ENCODE measurements at regions not wholly inside any gene's neighbourhood (a gene's known extent, or its start where the extent isn't known, plus 50 kb on each side); places are given as distances from the start of the nearest gene placed in this dataset.

- no peak for ATAC-seq
- BruUV-seq (replicated peaks): no TSS peak
- Histone ChIP-seq H3K27me3 (ENCODE audit: control insufficient read depth, insufficient read depth, low read length) (peaks cover 12% of the 10 kb centered on the region), H3K36me3 (ENCODE audit: control insufficient read depth, insufficient read depth, low read length) (no peaks in the 10 kb centered on the region), H3K4me1 (ENCODE audit: control insufficient read depth, insufficient read depth, low read length) (no peaks in the 10 kb centered on the region), H3K27ac (ENCODE audit: low read length) (no peak overlapping the region), H3K9me3 (ENCODE audit: control insufficient read depth, insufficient read depth, low read depth, low read length) (no peaks in the 10 kb centered on the region), H3K4me3 (ENCODE audit: low read depth in 2 of 2, low read length in 2 of 2) (no peak overlapping the region)
- in situ Hi-C loops (cut with HindIII; ENCODE audit: low pct_unique_long_range_greater_than_20kb, low sequenced_read_pairs): no loop called here
- DNase-seq (ENCODE audit: low read depth, low spot score): no peak
- TF ChIP-seq SIN3A (IDR thresholded peaks at IDR 0.05; ENCODE audit: borderline replicate concordance, insufficient read depth, low read depth, low read length) (no peak), CTCF (IDR thresholded peaks at IDR 0.05) (no peak)
- POLR2A ChIA-PET: no interaction called here
- CTCF ChIA-PET: no interaction called here
- intact Hi-C loops (cut with micrococcal nuclease; ENCODE audit: unreplicated experiment): no loop called here
Observed at GRCh38 chr2:235247001-235247400, 246.8 kb upstream of the AGAP1 start.

GRCh38 chr2:235255693-235256092 is 238.2 kb upstream of the AGAP1 start:
- in situ Hi-C loops (cut with HindIII; ENCODE audit: low pct_unique_long_range_greater_than_20kb, low sequenced_read_pairs): no loop called here
- H3K27me3 ChIP-seq (ENCODE audit: control insufficient read depth, insufficient read depth, low read length): peaks cover 4% of the 10 kb centered on the region
- ChIA-PET POLR2A (no interaction called here), CTCF (no interaction called here)
- H3K4me3 ChIP-seq (ENCODE audit: low read depth in 2 of 2, low read length in 2 of 2): no peak overlapping the region
- no TSS peak for BruUV-seq (replicated peaks)
- intact Hi-C loops (cut with micrococcal nuclease; ENCODE audit: unreplicated experiment): no loop called here
- TF ChIP-seq SIN3A (IDR thresholded peaks at IDR 0.05; ENCODE audit: borderline replicate concordance, insufficient read depth, low read depth, low read length) (no peak), TCF7L2 (IDR thresholded peaks at IDR 0.05; ENCODE audit: low read depth, low read length) (no peak), CTCF (IDR thresholded peaks at IDR 0.05) (no peak), POLR2AphosphoS5 (IDR thresholded peaks at IDR 0.05; ENCODE audit: low read depth, low read length) (no peak), REST (IDR thresholded peaks at IDR 0.05; ENCODE audit: insufficient read depth in 1 of 2, low read depth in 2 of 2, low read length in 1 of 2) (no peak)
- ATAC-seq (no peak), DNase-seq (ENCODE audit: low read depth, low spot score) (no peak)
- H3K36me3 ChIP-seq (ENCODE audit: control insufficient read depth, insufficient read depth, low read length): no peaks in the 10 kb centered on the region
- no peaks in the 10 kb centered on the region for H3K4me1 ChIP-seq (ENCODE audit: control insufficient read depth, insufficient read depth, low read length)
- H3K9me3 ChIP-seq (ENCODE audit: control insufficient read depth, insufficient read depth, low read depth, low read length): no peaks in the 10 kb centered on the region
- H3K27ac ChIP-seq (ENCODE audit: low read length): no peak overlapping the region

- in situ Hi-C loops (cut with HindIII; ENCODE audit: low pct_unique_long_range_greater_than_20kb, low sequenced_read_pairs): no loop called here
- Histone ChIP-seq H3K4me3 (ENCODE audit: low read depth in 2 of 2, low read length in 2 of 2) (no peak overlapping the region), H3K36me3 (ENCODE audit: control insufficient read depth, insufficient read depth, low read length) (no peaks in the 10 kb centered on the region), H3K27me3 (ENCODE audit: control insufficient read depth, insufficient read depth, low read length) (no peaks in the 10 kb centered on the region; the same call in 1 of the 2 replicates), H3K4me1 (ENCODE audit: control insufficient read depth, insufficient read depth, low read length) (no peaks in the 10 kb centered on the region), H3K9me3 (ENCODE audit: control insufficient read depth, insufficient read depth, low read depth, low read length) (no peaks in the 10 kb centered on the region), H3K27ac (ENCODE audit: low read length) (no peak overlapping the region)
- DNase-seq (ENCODE audit: low read depth, low spot score): no peak
- POLR2A ChIA-PET: no interaction called here
- intact Hi-C loops (cut with micrococcal nuclease; ENCODE audit: unreplicated experiment): no loop called here
- CTCF ChIA-PET: no interaction called here
- ATAC-seq: no peak
- TF ChIP-seq POLR2AphosphoS5 (IDR thresholded peaks at IDR 0.05; ENCODE audit: low read depth, low read length): no peak
- no peak for TF ChIP-seq SIN3A (IDR thresholded peaks at IDR 0.05; ENCODE audit: borderline replicate concordance, insufficient read depth, low read depth, low read length)
- TF ChIP-seq TCF7L2 (IDR thresholded peaks at IDR 0.05; ENCODE audit: low read depth, low read length): no peak
- no peak for TF ChIP-seq REST (IDR thresholded peaks at IDR 0.05; ENCODE audit: insufficient read depth in 1 of 2, low read depth in 2 of 2, low read length in 1 of 2)
- no peak for TF ChIP-seq CTCF (IDR thresholded peaks at IDR 0.05)
- BruUV-seq (replicated peaks): no TSS peak
Observed at GRCh38 chr2:235257590-235257989, 236.3 kb upstream of the AGAP1 start.
